Activated CD8-positive, alpha-beta T cell treated with anti-CD3 and anti-CD28 coated beads for 36 hours (primary cell): ENCODE measurements at regions not wholly inside any gene's neighbourhood (a gene's known extent, or its start where the extent isn't known, plus 50 kb on each side); places are given as distances from the start of the nearest gene placed in this dataset.

Experiments
- ATAC-seq: fragments of 200-7000 bp; cut with Tn5 transposase; one replicate; pipeline ENCODE4 v1.10.0; 2021; ENCODE audit warnings: mild to moderate bottlenecking, moderate library complexity
- CTCF ChIA-PET: fragments of 350-600 bp; sonication (Branson Sonifier 250); formaldehyde crosslinking; loops from one replicate; lab custom pipeline; 2021; ENCODE audit warnings: antibody characterized with exemption; lab: Charles Lee
- POLR2A ChIA-PET: fragments of 350-600 bp; sonication (Branson Sonifier 250); formaldehyde crosslinking; loops from one replicate; lab custom pipeline; 2021; ENCODE audit warnings: antibody characterized with exemption; lab: Charles Lee
- DNase-seq: peaks from one replicate; pipeline ENCODE4 v3.0.0-alpha.2; 2020
- H3K27ac Mint-ChIP-seq: one replicate; pipeline ENCODE4 v1.8.0; 2021; ENCODE audit warnings: mild to moderate bottlenecking, mixed read lengths
- H3K27me3 Mint-ChIP-seq: one replicate; pipeline ENCODE4 v1.8.0; 2021; ENCODE audit warnings: mixed read lengths
- H3K36me3 Mint-ChIP-seq: one replicate; pipeline ENCODE4 v1.8.0; 2021; ENCODE audit warnings: low read depth, mixed read lengths
- H3K4me1 Mint-ChIP-seq: one replicate; pipeline ENCODE4 v1.8.0; 2021; ENCODE audit warnings: low read depth, mixed read lengths
- H3K4me3 Mint-ChIP-seq: one replicate; pipeline ENCODE4 v1.8.0; 2021; ENCODE audit warnings: mild to moderate bottlenecking, moderate library complexity, mixed read lengths
- H3K9me3 Mint-ChIP-seq: one replicate; pipeline ENCODE4 v1.8.0; 2021; ENCODE audit warnings: mixed read lengths
- intact Hi-C: fragments of 100-400 bp; cut with micrococcal nuclease; formaldehyde crosslinking; loops from one replicate; pipeline ENCODE4 v1.10.0; 2022
- TF ChIP-seq, protein P1 (sequence below): fragments of 200-600 bp; IDR thresholded peaks from one replicate; pipeline ENCODE4 v1.8.0; 2022; ENCODE audit warnings: antibody characterized with exemption, mild to moderate bottlenecking

DNA sequence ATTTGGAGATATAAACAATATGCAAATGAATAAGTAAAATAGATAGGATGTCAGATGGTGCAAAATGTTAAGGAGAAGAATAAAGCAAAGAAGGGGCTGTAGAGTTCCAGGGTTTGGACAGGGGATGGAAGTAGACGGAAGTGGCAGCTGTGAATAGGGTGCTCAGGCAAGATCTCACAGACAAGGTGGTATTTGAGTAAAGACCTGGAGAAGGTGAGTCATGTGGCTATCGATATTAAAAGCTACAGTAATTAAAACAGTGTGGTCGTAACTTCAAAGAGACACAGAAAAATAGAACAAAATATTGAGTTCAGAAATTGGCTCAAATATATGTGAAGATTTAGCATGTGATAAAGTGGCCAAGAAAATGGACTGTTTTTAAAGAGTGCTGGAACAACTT lies 61.3 kb upstream of the SLC38A2 start:
- ATAC-seq (no peak), DNase-seq (no peak)
- intact Hi-C loops: no loop called here
- ChIA-PET CTCF (no interaction called here), POLR2A (no interaction called here)
- H3K9me3 Mint-ChIP-seq: no peaks in the 10 kb centered on the region
- peaks cover 26% of the 10 kb centered on the region for H3K4me1 Mint-ChIP-seq
- no peaks in the 10 kb centered on the region for H3K27me3 Mint-ChIP-seq
- TF ChIP-seq, protein P1, sequence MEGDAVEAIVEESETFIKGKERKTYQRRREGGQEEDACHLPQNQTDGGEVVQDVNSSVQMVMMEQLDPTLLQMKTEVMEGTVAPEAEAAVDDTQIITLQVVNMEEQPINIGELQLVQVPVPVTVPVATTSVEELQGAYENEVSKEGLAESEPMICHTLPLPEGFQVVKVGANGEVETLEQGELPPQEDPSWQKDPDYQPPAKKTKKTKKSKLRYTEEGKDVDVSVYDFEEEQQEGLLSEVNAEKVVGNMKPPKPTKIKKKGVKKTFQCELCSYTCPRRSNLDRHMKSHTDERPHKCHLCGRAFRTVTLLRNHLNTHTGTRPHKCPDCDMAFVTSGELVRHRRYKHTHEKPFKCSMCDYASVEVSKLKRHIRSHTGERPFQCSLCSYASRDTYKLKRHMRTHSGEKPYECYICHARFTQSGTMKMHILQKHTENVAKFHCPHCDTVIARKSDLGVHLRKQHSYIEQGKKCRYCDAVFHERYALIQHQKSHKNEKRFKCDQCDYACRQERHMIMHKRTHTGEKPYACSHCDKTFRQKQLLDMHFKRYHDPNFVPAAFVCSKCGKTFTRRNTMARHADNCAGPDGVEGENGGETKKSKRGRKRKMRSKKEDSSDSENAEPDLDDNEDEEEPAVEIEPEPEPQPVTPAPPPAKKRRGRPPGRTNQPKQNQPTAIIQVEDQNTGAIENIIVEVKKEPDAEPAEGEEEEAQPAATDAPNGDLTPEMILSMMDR: no peak
- H3K36me3 Mint-ChIP-seq: no peaks in the 10 kb centered on the region
- H3K4me3 Mint-ChIP-seq: no peak overlapping the region
- no peak overlapping the region for H3K27ac Mint-ChIP-seq

DNA sequence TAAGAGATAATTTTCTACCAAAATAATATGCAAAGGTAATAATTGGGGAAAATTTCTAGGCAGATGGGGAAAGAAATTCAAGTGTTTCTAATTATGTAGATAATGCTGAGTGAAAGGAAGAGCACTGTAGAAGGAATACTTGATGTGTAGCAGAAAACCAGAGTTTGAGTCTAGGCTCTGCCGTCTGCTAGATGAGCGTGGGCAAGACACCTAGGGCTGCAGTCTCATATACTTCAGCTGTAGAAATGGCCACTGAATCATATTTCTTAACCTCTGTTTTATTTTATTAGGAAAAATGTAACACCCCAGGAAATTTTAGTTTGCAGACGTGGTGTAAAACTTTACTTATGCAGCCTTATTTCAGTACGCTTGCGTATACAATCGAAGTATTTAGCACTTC lies 59.8 kb upstream of the SLC38A2 start:
- DNase-seq (no peak), ATAC-seq (no peak)
- CTCF ChIA-PET: interaction anchor here (1.2 to 1.3 kb wide), 2 partner anchors 27 to 28 kb away, joined by 3 to 4 read pairs; no protein-coding TSS in a partner anchor
- TF ChIP-seq, protein P1: no peak
- peaks cover 26% of the 10 kb centered on the region for H3K4me1 Mint-ChIP-seq
- no peak overlapping the region for H3K27ac Mint-ChIP-seq
- peaks cover 6% of the 10 kb centered on the region for H3K9me3 Mint-ChIP-seq
- no peaks in the 10 kb centered on the region for H3K27me3 Mint-ChIP-seq
- POLR2A ChIA-PET: interaction anchor here (0.8 kb wide), 1 partner anchor 461 kb away, joined by 3 read pairs; no protein-coding TSS in a partner anchor
- H3K4me3 Mint-ChIP-seq: no peak overlapping the region
- intact Hi-C loops: no loop called here
- H3K36me3 Mint-ChIP-seq: peaks cover 2% of the 10 kb centered on the region

DNA sequence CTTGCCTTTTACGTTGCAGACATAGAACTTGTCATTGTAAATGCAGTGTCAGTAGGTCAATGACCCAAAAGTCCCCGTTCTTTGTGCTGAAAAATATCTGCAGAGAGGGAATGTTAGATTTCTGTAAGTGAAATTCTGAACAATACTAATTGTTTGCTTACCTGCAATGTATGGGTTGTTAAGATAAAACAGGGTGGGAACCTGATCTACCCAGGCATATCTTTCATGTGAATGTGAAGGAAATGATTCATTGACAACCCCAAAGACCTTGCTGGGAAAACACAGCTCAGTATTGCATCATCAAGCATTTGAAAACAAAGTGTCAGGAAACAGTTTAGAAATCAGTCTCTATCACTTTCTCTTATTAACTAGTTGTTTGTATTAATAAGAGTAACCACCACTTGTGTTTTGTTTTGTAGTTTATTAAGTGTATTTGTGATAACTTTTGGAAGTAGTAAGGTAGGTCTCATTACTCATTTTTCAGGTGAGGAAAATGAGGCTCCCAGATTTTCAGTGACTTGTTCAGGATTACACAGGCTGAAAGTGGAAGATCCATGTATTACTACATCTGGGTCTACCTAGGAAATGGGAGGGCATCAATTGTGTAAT lies 57.9 kb upstream of the SLC38A2 start:
- ChIA-PET CTCF (interaction anchor here (1.6 kb wide), 1 partner anchor 127 kb away, joined by 4 read pairs; no protein-coding TSS in a partner anchor), POLR2A (no interaction called here)
- intact Hi-C loops: no loop called here

More for the DNA sequence above, 57.9 kb upstream of the SLC38A2 start:
- peaks cover 11% of the 10 kb centered on the region for H3K9me3 Mint-ChIP-seq
- DNase-seq (peak; percentile 35), ATAC-seq (peak; percentile 87)
- TF ChIP-seq, protein P1: no peak
- no peaks in the 10 kb centered on the region for H3K27me3 Mint-ChIP-seq
- H3K4me3 Mint-ChIP-seq: peak overlapping the region; percentile 54
- peaks cover 2% of the 10 kb centered on the region for H3K36me3 Mint-ChIP-seq
- H3K27ac Mint-ChIP-seq: peak overlapping the region; percentile 94
- H3K4me1 Mint-ChIP-seq: peaks cover 26% of the 10 kb centered on the region
